Right cardiac atrium (tissue), 5 donors: ENCODE measurements at regions not wholly inside any gene's neighbourhood (a gene's known extent, or its start where the extent isn't known, plus 50 kb on each side); places are given as distances from the start of the nearest gene placed in this dataset.

Experiments
- ATAC-seq, 2 donors: fragments of 200-7000 bp; cut with Tn5 transposase; one replicate each; pipeline versions ENCODE4 v1.8.0 to v1.9.1; 2020; ENCODE audit warnings: moderate library complexity in 2 of 2, mild to moderate bottlenecking in 1 of 2
- DNase-seq, 3 donors: peaks; one replicate each; pipeline ENCODE4 v3.0.0-alpha.2; 2020
- H3K27ac ChIP-seq: one replicate; pipeline ENCODE4 v1.5.1; 2013; ENCODE audit warnings: mild to moderate bottlenecking, low read length, control low read depth, moderate library complexity
- H3K27me3 ChIP-seq: one replicate; pipeline ENCODE4 v1.6.1; 2013; ENCODE audit not compliant: control insufficient read depth, insufficient read depth
- H3K4me1 ChIP-seq: one replicate; pipeline ENCODE4 v1.6.1; 2013; ENCODE audit warnings: low read length; ENCODE audit not compliant: control insufficient read depth, insufficient read depth
- H3K4me3 ChIP-seq: one replicate; pipeline ENCODE4 v1.5.1; 2013; ENCODE audit warnings: low read length, control low read depth
- H3K9me3 ChIP-seq: one replicate; pipeline ENCODE4 v1.6.1; 2013; ENCODE audit warnings: low read length; ENCODE audit not compliant: control insufficient read depth
- WGBS: extraction: QIAGEN DNeasy Blood & Tissue Kit; methylation state at CpG from one replicate; pipeline ENCODE4 v1.1.7; 2013; 5-methylcytosine and 5-hydroxymethylcytosine counted together
- intact Hi-C, 4 donors: fragments of 100-400 bp; cut with DNase I; formaldehyde crosslinking; loops; one replicate each; pipeline versions ENCODE4 v1.11.0 to v1.14.0; 2022 to 2023
- donor health status: healthy with polysubstance abuse.
- donor health status: DM: no; HTN: yes; CAD: no.
- donor health status: DM: no; HTN: no; CAD: no.
- donor health status: DM: no; HTN: yes; CAD: no; lungs with severe emphysema.
- donor health status: DM: yes; HTN: yes; CAD: no.

GRCh38 chr11:41971592-41971991 lies 512.1 kb upstream of the LRRC4C start:
- Histone ChIP-seq H3K4me3 (no peak overlapping the region), H3K27me3 (no peaks in the 10 kb centered on the region), H3K4me1 (no peaks in the 10 kb centered on the region), H3K9me3 (no peaks in the 10 kb centered on the region), H3K27ac (no peak overlapping the region)
- intact Hi-C loops: no loop called here
- DNase-seq (no peak), ATAC-seq (no peak)
- WGBS: 81% methylated on average over 5 of the region's 5 CpGs

GRCh38 chr11:41978945-41979344 lies 519.5 kb upstream of the LRRC4C start:
- 81% methylated on average over 2 of the region's 2 CpGs for WGBS
- no peak for DNase-seq
- Histone ChIP-seq H3K9me3 (no peaks in the 10 kb centered on the region), H3K4me1 (no peaks in the 10 kb centered on the region), H3K27ac (no peak overlapping the region), H3K27me3 (no peaks in the 10 kb centered on the region), H3K4me3 (no peak overlapping the region)
- ATAC-seq: no peak
- intact Hi-C loops: no loop called here

- ATAC-seq (no peak), DNase-seq (no peak)
- Histone ChIP-seq H3K4me1 (no peaks in the 10 kb centered on the region), H3K9me3 (no peaks in the 10 kb centered on the region), H3K4me3 (no peak overlapping the region), H3K27ac (no peak overlapping the region), H3K27me3 (no peaks in the 10 kb centered on the region)
- WGBS: 84% methylated on average over 2 of the region's 2 CpGs
- intact Hi-C loops: no loop called here
These were observed 521.3 kb upstream of the LRRC4C start for GRCh38 chr11:41980741-41981140.

GRCh38 chr11:41982276-41982675 lies 522.8 kb upstream of the LRRC4C start:
- H3K4me3 ChIP-seq: no peak overlapping the region
- H3K27ac ChIP-seq: no peak overlapping the region
- DNase-seq (no peak), ATAC-seq (no peak)
- intact Hi-C loops: no loop called here
- no peaks in the 10 kb centered on the region for H3K9me3 ChIP-seq
- H3K27me3 ChIP-seq: no peaks in the 10 kb centered on the region
- no peaks in the 10 kb centered on the region for H3K4me1 ChIP-seq
- 64% methylated on average over 3 of the region's 3 CpGs for WGBS

- intact Hi-C loops: no loop called here
- DNase-seq (no peak), ATAC-seq (no peak)
- Histone ChIP-seq H3K9me3 (no peaks in the 10 kb centered on the region), H3K4me3 (no peak overlapping the region), H3K4me1 (no peaks in the 10 kb centered on the region), H3K27me3 (no peaks in the 10 kb centered on the region), H3K27ac (no peak overlapping the region)
- WGBS: 80% methylated on average over 3 of the region's 3 CpGs
These were observed 523.5 kb upstream of the LRRC4C start for GRCh38 chr11:41982975-41983374.

- Histone ChIP-seq H3K4me3 (no peak overlapping the region), H3K4me1 (no peaks in the 10 kb centered on the region), H3K27ac (no peak overlapping the region), H3K9me3 (no peaks in the 10 kb centered on the region), H3K27me3 (no peaks in the 10 kb centered on the region)
- no peak for ATAC-seq
- intact Hi-C loops: no loop called here
- no peak for DNase-seq
These were observed 524.0 kb upstream of the LRRC4C start for GRCh38 chr11:41983475-41983874.

GRCh38 chr11:41984023-41984422 lies 524.6 kb upstream of the LRRC4C start:
- no peaks in the 10 kb centered on the region for H3K4me1 ChIP-seq
- H3K27me3 ChIP-seq: no peaks in the 10 kb centered on the region
- 44% methylated on average over 2 of the region's 2 CpGs for WGBS
- ATAC-seq (no peak), DNase-seq (no peak)
- H3K9me3 ChIP-seq: no peaks in the 10 kb centered on the region
- H3K4me3 ChIP-seq: no peak overlapping the region
- no peak overlapping the region for H3K27ac ChIP-seq
- intact Hi-C loops: no loop called here

GRCh38 chr11:41985799-41986198 lies 526.3 kb upstream of the LRRC4C start:
- no peaks in the 10 kb centered on the region for H3K9me3 ChIP-seq
- no peaks in the 10 kb centered on the region for H3K4me1 ChIP-seq
- intact Hi-C loops: no loop called here
- no peaks in the 10 kb centered on the region for H3K27me3 ChIP-seq
- no peak overlapping the region for H3K27ac ChIP-seq
- ATAC-seq: no peak
- no peak overlapping the region for H3K4me3 ChIP-seq
- 92% methylated on average over 6 of the region's 6 CpGs for WGBS
- no peak for DNase-seq

GRCh38 chr11:41988951-41989572 lies 529.6 kb upstream of the LRRC4C start:
- H3K9me3 ChIP-seq: no peaks in the 10 kb centered on the region
- intact Hi-C loops: no loop called here
- no peak overlapping the region for H3K27ac ChIP-seq
- WGBS: 82% methylated on average over 3 of the region's 3 CpGs
- H3K27me3 ChIP-seq: no peaks in the 10 kb centered on the region
- ATAC-seq (no peak), DNase-seq (no peak)
- no peak overlapping the region for H3K4me3 ChIP-seq
- H3K4me1 ChIP-seq: no peaks in the 10 kb centered on the region

- H3K27ac ChIP-seq: no peak overlapping the region
- intact Hi-C loops: no loop called here
- no peaks in the 10 kb centered on the region for H3K9me3 ChIP-seq
- no peaks in the 10 kb centered on the region for H3K27me3 ChIP-seq
- no peak overlapping the region for H3K4me3 ChIP-seq
- DNase-seq: no peak
- no peaks in the 10 kb centered on the region for H3K4me1 ChIP-seq
- no peak for ATAC-seq
These were observed 530.5 kb upstream of the LRRC4C start for GRCh38 chr11:41989823-41990380.

GRCh38 chr11:41996533-41996932 lies 537.1 kb upstream of the LRRC4C start:
- Histone ChIP-seq H3K4me1 (no peaks in the 10 kb centered on the region), H3K27me3 (no peaks in the 10 kb centered on the region), H3K9me3 (no peaks in the 10 kb centered on the region), H3K27ac (no peak overlapping the region), H3K4me3 (no peak overlapping the region)
- DNase-seq (no peak), ATAC-seq (no peak)
- 67% methylated on average over 1 of the region's 1 CpG for WGBS
- intact Hi-C loops: no loop called here

GRCh38 chr11:41997844-41998401 lies 538.5 kb upstream of the LRRC4C start:
- H3K9me3 ChIP-seq: no peaks in the 10 kb centered on the region
- intact Hi-C loops: no loop called here
- ATAC-seq (no peak), DNase-seq (no peak)
- H3K27me3 ChIP-seq: no peaks in the 10 kb centered on the region
- H3K4me3 ChIP-seq: no peak overlapping the region
- WGBS: 86% methylated on average over 5 of the region's 5 CpGs
- H3K27ac ChIP-seq: no peak overlapping the region
- no peaks in the 10 kb centered on the region for H3K4me1 ChIP-seq
